ENCODE measurements at regions not wholly inside any gene's neighbourhood (a gene's known extent, or its start where the extent isn't known, plus 50 kb on each side); places are given as distances from the start of the nearest gene placed in this dataset.

- TF ChIP-seq CTCF (IDR thresholded peaks at IDR 0.05) (no peak), EZH2 (IDR thresholded peaks at IDR 0.05) (no peak)
These were observed 517.2 kb upstream of the B3GALT2 start for GRCh38 chr1:193703655-193704054.

Data from neural progenitor cell (in vitro differentiated cells).